GM18868 (cell line): ENCODE measurements at regions not wholly inside any gene's neighbourhood (a gene's known extent, or its start where the extent isn't known, plus 50 kb on each side); places are given as distances from the start of the nearest gene placed in this dataset.

Experiments
- ATAC-seq: cut with Tn5 transposase; IDR thresholded peaks from one replicate; pipeline ENCODE4 v1.9.1; 2021; ENCODE audit warnings: mild to moderate bottlenecking, moderate library complexity; ENCODE audit not compliant: unreplicated experiment

GRCh38 chr18:62629031-62629430 lies 86.3 kb upstream of the PHLPP1 start:
- ATAC-seq = no peak

GRCh38 chr18:62631173-62631572 lies 84.2 kb upstream of the PHLPP1 start:
- ATAC-seq = no peak

- ATAC-seq = no peak
These were observed 82.4 kb upstream of the PHLPP1 start for GRCh38 chr18:62632788-62633455.

GRCh38 chr18:62634458-62634857 lies 80.9 kb upstream of the PHLPP1 start:
- no peak for ATAC-seq

GRCh38 chr18:62634979-62635630 lies 80.2 kb upstream of the PHLPP1 start:
- ATAC-seq = no peak

- ATAC-seq = no peak
These were observed 77.9 kb upstream of the PHLPP1 start for GRCh38 chr18:62637403-62637802.

- ATAC-seq = peak; percentile 83
These were observed 77.3 kb upstream of the PHLPP1 start for GRCh38 chr18:62637807-62638687.

GRCh38 chr18:62643181-62643580 lies 72.2 kb upstream of the PHLPP1 start:
- ATAC-seq = no peak

- ATAC-seq = no peak
These were observed 70.6 kb upstream of the PHLPP1 start for GRCh38 chr18:62644773-62645172.

- ATAC-seq = no peak
These were observed 68.2 kb upstream of the PHLPP1 start for GRCh38 chr18:62647179-62647578.

- ATAC-seq = no peak
These were observed 67.2 kb upstream of the PHLPP1 start for GRCh38 chr18:62648045-62648678.

GRCh38 chr18:62651276-62652056 lies 63.9 kb upstream of the PHLPP1 start:
- peak; percentile 47 for ATAC-seq

GRCh38 chr18:62652057-62652629 lies 63.2 kb upstream of the PHLPP1 start:
- ATAC-seq = peak; percentile 73

- ATAC-seq = no peak
These were observed 59.7 kb upstream of the PHLPP1 start for GRCh38 chr18:62655520-62656219.

- ATAC-seq = no peak
These were observed 57.3 kb upstream of the PHLPP1 start for GRCh38 chr18:62658028-62658427.

GRCh38 chr18:62659698-62660097 lies 55.6 kb upstream of the PHLPP1 start:
- no peak for ATAC-seq

GRCh38 chr18:62660691-62661090 lies 54.6 kb upstream of the PHLPP1 start:
- ATAC-seq = no peak

GRCh38 chr18:62663731-62664336 lies 51.5 kb upstream of the PHLPP1 start:
- ATAC-seq = peak; percentile 96

GRCh38 chr18:62664414-62664813 lies 50.9 kb upstream of the PHLPP1 start:
- peak; percentile 5 for ATAC-seq
